GM12878 (cell line): ENCODE measurements at regions not wholly inside any gene's neighbourhood (a gene's known extent, or its start where the extent isn't known, plus 50 kb on each side); places are given as distances from the start of the nearest gene placed in this dataset.

ENCODE experiments used
- ATAC-seq: fragments of 200-7000 bp; cut with Tn5 transposase; 3 replicates; pipeline ENCODE4 v1.9.1; 2020; ENCODE audit warnings: mild to moderate bottlenecking, moderate library complexity
- BruUV-seq: library from RNA; stranded (reverse); fragments of 400-500 nt; replicated peaks from 2 replicates; lab custom pipeline; 2021; lab: Mats Ljungman, UMichigan
- CTCF ChIA-PET: fragments of 300-600 bp; sonication (Branson Sonifier 250); formaldehyde crosslinking; extraction: SDS; loops from one replicate; lab custom pipeline; 2021; ENCODE audit warnings: inconsistent platforms; lab: Yijun Ruan, JAX
- POLR2A ChIA-PET: fragments of 350-600 bp; formaldehyde crosslinking; extraction: SDS; loops from one replicate; lab custom pipeline; 2021; ENCODE audit warnings: inconsistent platforms; lab: Charles Lee
- RAD21 ChIA-PET: fragments of 300-600 bp; sonication (Branson Sonifier 250); formaldehyde crosslinking; loops from one replicate; lab custom pipeline; 2023; ENCODE audit warnings: antibody characterized with exemption; ENCODE audit not compliant: unreplicated experiment; lab: Charles Lee
- SMC1A ChIA-PET: fragments of 300-600 bp; sonication (Branson Sonifier 250); formaldehyde crosslinking; loops from one replicate; lab custom pipeline; 2023; ENCODE audit not compliant: unreplicated experiment, uncharacterized antibody; lab: Charles Lee
- DNase-seq: peaks from one replicate; pipeline ENCODE4 v3.0.0-alpha.2; 2011; ENCODE audit warnings: low read depth, low spot score
- FAIRE-seq: peaks from 3 replicates; lab custom pipeline; 2011; peaks lifted over from hg19 to GRCh38; lab: Jason Lieb, UNC
- H2AFZ ChIP-seq: 2 replicates; pipeline ENCODE4 v1.6.0; 2011; ENCODE audit warnings: low read depth, low read length, control low read depth; ENCODE audit not compliant: control insufficient read depth
- H3K27ac ChIP-seq: 2 replicates; pipeline ENCODE4 v1.5.1; 2011; ENCODE audit warnings: control low read depth; ENCODE audit not compliant: control insufficient read depth, insufficient read depth
- H3K27me3 ChIP-seq, 2 experiments: replicated peaks in 1 of 2; 2 replicates each; pipeline versions ENCODE4 v1.6.0 to v1.6.1; 2011; ENCODE audit warnings: low read length in 1 of 2; ENCODE audit not compliant: control insufficient read depth in 2 of 2, insufficient read depth in 2 of 2
- H3K36me3 ChIP-seq, 2 experiments: 2 replicates each; pipeline ENCODE4 v1.5.1; 2011; ENCODE audit warnings: low read length in 1 of 2; ENCODE audit not compliant: control insufficient read depth in 2 of 2, insufficient read depth in 2 of 2
- H3K4me1 ChIP-seq: 2 replicates; pipeline ENCODE4 v1.6.1; 2011; ENCODE audit warnings: mild to moderate bottlenecking, low read length, moderate library complexity, mixed read lengths; ENCODE audit not compliant: control insufficient read depth, insufficient read depth
- H3K4me2 ChIP-seq: 2 replicates; pipeline ENCODE4 v1.6.0; 2011; ENCODE audit warnings: control low read depth; ENCODE audit not compliant: control insufficient read depth, insufficient read depth
- H3K4me3 ChIP-seq: fragments of 200-600 bp; sonication (generic); 2 replicates; pipeline ENCODE4 v1.5.1; 2016
- H3K79me2 ChIP-seq: 2 replicates; pipeline ENCODE4 v1.6.0; 2011; ENCODE audit warnings: low read length; ENCODE audit not compliant: control insufficient read depth, insufficient read depth
- H3K9ac ChIP-seq: 2 replicates; pipeline ENCODE4 v1.8.0; 2011; ENCODE audit warnings: low read length, control low read depth, mixed read lengths; ENCODE audit not compliant: control insufficient read depth, insufficient read depth
- H3K9me3 ChIP-seq: replicated peaks from 3 replicates; pipeline ENCODE4 v1.5.1; 2011; ENCODE audit warnings: mild to moderate bottlenecking, low read length; ENCODE audit not compliant: control insufficient read depth, insufficient read depth
- H4K20me1 ChIP-seq: 2 replicates; pipeline ENCODE4 v1.6.0; 2011; ENCODE audit not compliant: control insufficient read depth, insufficient read depth
- ETV6 ChIP-seq, 2 experiments: fragments of 450-650 bp in 1 of 2; IDR thresholded peaks in 1 of 2; conservative IDR thresholded peaks in 1 of 2; 2 replicates each; pipeline ENCODE4 v1.6.1; 2014; ENCODE audit warnings: antibody characterized with exemption in 1 of 2, borderline replicate concordance in 1 of 2, low read depth in 1 of 2, mild to moderate bottlenecking in 1 of 2, moderate library complexity in 1 of 2
- NFYA ChIP-seq: IDR thresholded peaks from 2 replicates; pipeline ENCODE4 v1.6.1; 2011; ENCODE audit warnings: low read depth, mild to moderate bottlenecking, low read length, improper control_type of control experiment, borderline replicate concordance
- SMAD1 ChIP-seq: fragments of 450-650 bp; IDR thresholded peaks from 2 replicates; pipeline ENCODE4 v1.6.1; 2018; ENCODE audit warnings: mild to moderate bottlenecking, low read depth; ENCODE audit not compliant: partially characterized antibody
- SP1 ChIP-seq: IDR thresholded peaks from one replicate; pipeline ENCODE4 v1.6.1; 2011; ENCODE audit warnings: low read depth, low read length
- STAT1 ChIP-seq: fragments of 450-650 bp; conservative IDR thresholded peaks from 2 replicates; pipeline ENCODE4 v1.6.1; 2014; ENCODE audit warnings: antibody characterized with exemption, mild to moderate bottlenecking
- WGBS: methylation state at CpG from one replicate; pipeline ENCODE4 v1.1.6; 2016; ENCODE audit warnings: low lambda C conversion rate; ENCODE audit not compliant: insufficient replicate concordance, insufficient coverage; ENCODE audit errors: missing lambda C conversion rate; 5-methylcytosine and 5-hydroxymethylcytosine counted together
- in situ Hi-C: fragments of 300-500 bp; cut with MboI; formaldehyde crosslinking; loops from 9 replicates; pipeline ENCODE4 v1.14.3; 2018; ENCODE audit warnings: mixed read lengths
- intact Hi-C: fragments of 100-400 bp; cut with micrococcal nuclease; formaldehyde crosslinking; loops from one replicate; pipeline ENCODE4 v1.14.2; 2022; ENCODE audit not compliant: unreplicated experiment
- TF ChIP-seq, protein P1 (sequence below): fragments of 450-650 bp; conservative IDR thresholded peaks from 2 replicates; pipeline ENCODE4 v1.6.1; 2017; ENCODE audit warnings: mild to moderate bottlenecking, moderate library complexity
- TF ChIP-seq, protein P2 (sequence below): fragments of 450-650 bp; IDR thresholded peaks from 2 replicates; pipeline ENCODE4 v1.6.1; 2017; ENCODE audit warnings: low read depth, mild to moderate bottlenecking, moderate library complexity

DNA sequence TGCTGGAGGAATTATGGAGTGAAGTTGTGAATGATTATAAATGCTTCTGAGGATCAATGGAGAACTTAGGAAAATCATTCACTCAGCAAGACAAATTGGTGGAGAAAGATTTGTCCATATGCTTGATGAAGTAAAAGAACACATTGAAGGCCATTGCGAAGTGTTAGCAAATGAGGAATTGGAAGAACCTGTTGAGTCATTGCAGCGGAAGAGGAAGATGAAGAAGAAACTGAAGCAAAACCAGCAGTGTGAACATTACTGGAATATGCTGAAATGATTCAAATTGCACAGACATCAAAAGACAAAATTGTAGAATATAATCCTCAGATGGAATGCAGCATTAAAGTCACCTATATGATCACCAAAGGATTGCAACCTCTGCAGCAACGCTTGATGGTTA is 168.1 kb downstream of the ADAMTS15 start (continued):
- no peak for TF ChIP-seq NFYA

DNA sequence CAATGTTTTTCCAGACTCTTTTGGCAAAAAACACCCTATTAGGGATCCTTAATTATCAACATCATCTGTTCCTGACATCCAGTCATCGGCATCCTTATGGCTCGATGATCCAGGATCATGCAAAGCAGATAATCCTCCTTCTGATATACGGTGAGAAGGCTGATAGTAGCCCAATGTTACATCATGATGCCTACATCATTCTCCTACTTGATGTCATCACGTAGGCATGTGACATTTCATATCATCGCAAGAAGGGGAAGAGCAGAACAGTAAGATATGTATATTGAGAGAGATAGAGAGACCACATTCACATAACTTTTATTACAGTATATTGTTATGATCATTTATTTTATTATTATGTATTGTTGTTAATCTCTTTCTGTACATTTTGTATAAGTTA is 168.6 kb downstream of the ADAMTS15 start:
- intact Hi-C loops: no loop called here
- POLR2A ChIA-PET: no interaction called here

More for the DNA sequence above, 168.6 kb downstream of the ADAMTS15 start:
- H3K9ac ChIP-seq: no peak overlapping the region
- in situ Hi-C loops: no loop called here
- SMC1A ChIA-PET: no interaction called here
- ATAC-seq: no peak
- RAD21 ChIA-PET: no interaction called here
- WGBS: 52% methylated on average over 5 of the region's 5 CpGs
- H3K27ac ChIP-seq: no peak overlapping the region
- no peak for TF ChIP-seq STAT1
- TF ChIP-seq, protein P1, sequence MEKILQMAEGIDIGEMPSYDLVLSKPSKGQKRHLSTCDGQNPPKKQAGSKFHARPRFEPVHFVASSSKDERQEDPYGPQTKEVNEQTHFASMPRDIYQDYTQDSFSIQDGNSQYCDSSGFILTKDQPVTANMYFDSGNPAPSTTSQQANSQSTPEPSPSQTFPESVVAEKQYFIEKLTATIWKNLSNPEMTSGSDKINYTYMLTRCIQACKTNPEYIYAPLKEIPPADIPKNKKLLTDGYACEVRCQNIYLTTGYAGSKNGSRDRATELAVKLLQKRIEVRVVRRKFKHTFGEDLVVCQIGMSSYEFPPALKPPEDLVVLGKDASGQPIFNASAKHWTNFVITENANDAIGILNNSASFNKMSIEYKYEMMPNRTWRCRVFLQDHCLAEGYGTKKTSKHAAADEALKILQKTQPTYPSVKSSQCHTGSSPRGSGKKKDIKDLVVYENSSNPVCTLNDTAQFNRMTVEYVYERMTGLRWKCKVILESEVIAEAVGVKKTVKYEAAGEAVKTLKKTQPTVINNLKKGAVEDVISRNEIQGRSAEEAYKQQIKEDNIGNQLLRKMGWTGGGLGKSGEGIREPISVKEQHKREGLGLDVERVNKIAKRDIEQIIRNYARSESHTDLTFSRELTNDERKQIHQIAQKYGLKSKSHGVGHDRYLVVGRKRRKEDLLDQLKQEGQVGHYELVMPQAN: no peak
- TF ChIP-seq, protein P2, sequence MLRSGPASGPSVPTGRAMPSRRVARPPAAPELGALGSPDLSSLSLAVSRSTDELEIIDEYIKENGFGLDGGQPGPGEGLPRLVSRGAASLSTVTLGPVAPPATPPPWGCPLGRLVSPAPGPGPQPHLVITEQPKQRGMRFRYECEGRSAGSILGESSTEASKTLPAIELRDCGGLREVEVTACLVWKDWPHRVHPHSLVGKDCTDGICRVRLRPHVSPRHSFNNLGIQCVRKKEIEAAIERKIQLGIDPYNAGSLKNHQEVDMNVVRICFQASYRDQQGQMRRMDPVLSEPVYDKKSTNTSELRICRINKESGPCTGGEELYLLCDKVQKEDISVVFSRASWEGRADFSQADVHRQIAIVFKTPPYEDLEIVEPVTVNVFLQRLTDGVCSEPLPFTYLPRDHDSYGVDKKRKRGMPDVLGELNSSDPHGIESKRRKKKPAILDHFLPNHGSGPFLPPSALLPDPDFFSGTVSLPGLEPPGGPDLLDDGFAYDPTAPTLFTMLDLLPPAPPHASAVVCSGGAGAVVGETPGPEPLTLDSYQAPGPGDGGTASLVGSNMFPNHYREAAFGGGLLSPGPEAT: no peak
- no peak for TF ChIP-seq SP1
- TF ChIP-seq SMAD1: no peak
- TF ChIP-seq ETV6 (conservative IDR thresholded peaks at IDR 0.05 in 1 of 2, IDR thresholded peaks at IDR 0.05 in 1 of 2; ENCODE audit: borderline replicate concordance in 1 of 2, low read depth in 1 of 2): no peak
- H3K79me2 ChIP-seq: no peaks in the 10 kb centered on the region
- CTCF ChIA-PET: no interaction called here
- no TSS peak for BruUV-seq
- H3K4me1 ChIP-seq: no peaks in the 10 kb centered on the region
- no peak overlapping the region for H2AFZ ChIP-seq
- H3K9me3 ChIP-seq: no peaks in the 10 kb centered on the region; the same call in 2 of the 3 replicates
- H3K27me3 ChIP-seq: no peaks in the 10 kb centered on the region; a peak in 2 of 4 replicates
- DNase-seq: no peak
- no peaks in the 10 kb centered on the region for H4K20me1 ChIP-seq
- peak; percentile 13 for FAIRE-seq
- no peaks in the 10 kb centered on the region for H3K36me3 ChIP-seq
- H3K4me3 ChIP-seq: no peak overlapping the region
- H3K4me2 ChIP-seq: no peak overlapping the region
